ENCODE measurements at regions not wholly inside any gene's neighbourhood (a gene's known extent, or its start where the extent isn't known, plus 50 kb on each side); places are given as distances from the start of the nearest gene placed in this dataset.
A peak's percentile ranks its signal among the peaks of the same experiment; 100 is the strongest.

- Histone ChIP-seq H3K4me3 (no peak overlapping the region), H3K27ac (no peak overlapping the region), H3K4me1 (replicated peaks in 1 of 2) (no peaks in the 10 kb centered on the region)
- no peak for ATAC-seq (replicated peaks in 6 of 8)
- in situ Hi-C loops (cut with MboI; ENCODE audit: low pct_unique_long_range_greater_than_20kb in 2 of 9, low sequenced_read_pairs in 9 of 9, unreplicated experiment in 9 of 9) = no loop called here
- 60 to 100% (median 83%) methylated on average over 1 to 3 of the region's 3 CpGs; no CpG with 5 or more reads in 1 of the 10 experiments for WGBS, 10 experiments
Observed at GRCh38 chr14:63781686-63782085, 53.8 kb upstream of the SGPP1 start.

DNA sequence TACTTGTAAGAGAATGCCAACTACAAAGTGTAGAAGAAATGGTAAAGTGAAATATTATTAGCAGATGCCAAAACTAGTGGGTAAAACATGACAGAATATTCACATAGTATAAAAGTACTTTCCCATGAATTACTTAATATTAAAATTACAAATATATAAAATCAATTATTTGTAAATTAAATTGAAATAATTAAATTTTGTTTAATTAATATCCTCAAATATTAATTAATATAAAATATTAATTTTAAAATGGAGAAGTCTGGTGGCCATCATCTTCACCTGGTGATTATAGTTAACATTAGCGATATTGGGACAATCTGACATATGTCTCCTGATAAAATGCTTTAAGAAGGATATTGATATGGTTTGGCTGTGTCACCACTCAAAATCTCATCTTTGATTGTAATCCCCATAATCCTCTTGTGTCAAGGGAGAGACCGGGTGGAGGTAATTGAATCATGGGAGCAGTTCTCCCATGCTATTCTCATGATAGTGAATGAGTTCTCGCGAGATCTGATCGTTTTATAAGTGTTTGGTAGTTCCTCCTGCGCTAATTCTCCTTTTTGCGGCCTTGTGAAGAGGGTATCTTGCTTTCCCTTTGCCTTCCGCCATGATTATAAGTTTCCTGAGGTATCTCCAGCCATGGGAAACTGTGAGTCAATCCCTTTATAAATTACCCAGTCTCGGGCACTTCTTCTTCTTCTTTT lies 55.0 kb upstream of the SGPP1 start:
- no peak for ATAC-seq (replicated peaks in 6 of 8)
- Histone ChIP-seq H3K4me3 (no peak overlapping the region), H3K4me1 (replicated peaks in 1 of 2) (no peaks in the 10 kb centered on the region), H3K27ac (no peak overlapping the region)
- WGBS, 10 experiments = 80 to 93% (median 86%) methylated on average over 1 to 9 of the region's 9 CpGs
- in situ Hi-C loops (cut with MboI; ENCODE audit: low pct_unique_long_range_greater_than_20kb in 2 of 9, low sequenced_read_pairs in 9 of 9, unreplicated experiment in 9 of 9) = no loop called here

DNA sequence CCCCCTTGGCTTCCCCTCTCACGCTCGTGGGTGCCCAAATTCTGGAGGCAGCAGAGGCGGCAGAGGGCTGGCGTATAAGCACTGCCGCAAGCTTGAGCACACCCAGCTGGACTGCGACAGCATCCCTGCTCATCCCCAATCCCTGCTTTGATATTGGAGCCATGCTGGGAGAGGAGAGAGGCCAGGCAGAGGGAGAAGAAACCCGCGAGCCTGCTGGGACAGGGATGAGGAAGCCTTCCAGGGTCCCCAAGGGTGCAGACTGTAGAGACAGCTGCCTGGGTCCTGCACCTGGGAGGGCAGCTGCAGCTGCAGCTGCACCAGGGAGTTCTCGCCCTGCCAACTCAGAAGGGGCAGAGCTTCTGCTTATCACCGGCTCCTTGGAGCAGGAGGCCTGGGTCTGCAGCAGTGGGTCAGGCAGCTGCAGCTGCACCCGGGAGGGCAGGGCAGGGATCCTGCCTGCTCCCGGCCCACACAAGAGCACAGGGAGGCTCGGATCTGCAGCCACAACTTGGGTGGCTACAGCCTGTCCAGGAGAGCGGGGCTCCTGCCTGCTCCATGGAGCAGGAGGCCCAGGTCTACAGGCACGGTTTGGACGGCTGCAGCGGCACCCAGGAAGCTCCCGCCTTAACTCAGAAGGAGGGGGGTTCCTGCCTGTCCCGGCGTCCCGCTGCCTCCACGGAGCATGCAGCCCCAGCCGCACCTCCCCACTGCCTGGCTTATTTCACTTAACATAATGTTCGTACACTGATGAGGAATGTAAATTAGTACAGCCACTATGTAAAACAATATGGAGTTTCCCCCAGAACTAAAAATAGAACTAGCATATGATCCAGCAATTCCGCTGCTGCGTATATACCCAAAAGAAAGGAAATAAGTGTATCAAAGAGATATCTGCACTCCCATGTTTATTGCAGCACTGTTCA lies 60.4 kb upstream of the SGPP1 start:
- peak in 6 of 8 experiments; percentile 18 to 94 (median 62) for ATAC-seq (replicated peaks in 6 of 8)
- 17 to 90% (median 79%) methylated on average over 1 to 7 of the region's 26 CpGs; no CpG with 5 or more reads in 3 of the 10 experiments for WGBS, 10 experiments
- in situ Hi-C loops (cut with MboI; ENCODE audit: low pct_unique_long_range_greater_than_20kb in 2 of 9, low sequenced_read_pairs in 9 of 9, unreplicated experiment in 9 of 9) = no loop called here
- Histone ChIP-seq H3K4me3 (no peak overlapping the region), H3K27ac (no peak overlapping the region), H3K4me1 (replicated peaks in 1 of 2) (no peaks in the 10 kb centered on the region)

DNA sequence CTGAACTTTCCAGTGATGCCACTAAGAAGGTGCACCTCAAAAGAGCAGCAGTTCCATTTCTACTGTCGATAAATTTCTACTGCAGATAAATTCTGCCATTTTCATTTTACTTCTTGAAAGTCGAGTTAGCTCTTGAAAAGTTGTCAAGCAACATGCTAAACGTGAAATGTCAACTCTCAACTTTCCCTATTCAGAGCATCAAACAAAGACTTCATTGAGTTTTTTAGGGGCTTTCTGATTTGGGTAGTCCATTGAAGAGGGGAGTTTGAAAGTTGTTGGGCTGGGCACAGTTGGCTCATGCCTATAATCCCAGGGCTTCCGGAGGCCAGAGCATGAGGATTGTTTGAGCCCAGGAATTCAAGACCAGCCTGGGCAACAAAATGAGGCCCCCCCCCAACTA lies 59.4 kb upstream of the SYNE2 start:
- in situ Hi-C loops (cut with MboI; ENCODE audit: low pct_unique_long_range_greater_than_20kb in 2 of 9, low sequenced_read_pairs in 9 of 9, unreplicated experiment in 9 of 9) = loop anchor here in 2 of 9 experiments (10.0 kb wide), 1 partner anchor 501 kb away; the partner anchor contains the start of gene ESR2 (in 2 of the 2)
- Histone ChIP-seq H3K4me3 (no peak overlapping the region), H3K27ac (no peak overlapping the region), H3K4me1 (replicated peaks in 1 of 2) (no peaks in the 10 kb centered on the region)
- 30 to 93% (median 68%) methylated on average over 2 to 4 of the region's 4 CpGs; no CpG with 5 or more reads in 2 of the 10 experiments for WGBS, 10 experiments
- ATAC-seq (replicated peaks in 6 of 8) = no peak

GRCh38 chr14:63795532-63795931 lies 57.3 kb upstream of the SYNE2 start:
- Histone ChIP-seq H3K4me3 (no peak overlapping the region), H3K27ac (no peak overlapping the region), H3K4me1 (replicated peaks in 1 of 2) (no peaks in the 10 kb centered on the region)
- in situ Hi-C loops (cut with MboI; ENCODE audit: low pct_unique_long_range_greater_than_20kb in 2 of 9, low sequenced_read_pairs in 9 of 9, unreplicated experiment in 9 of 9) = loop anchor here in 2 of 9 experiments (10.0 kb wide), 1 partner anchor 499 kb away; the partner anchor contains the start of gene ESR2 (in 2 of the 2)
- WGBS, 10 experiments = 8 to 100% (median 50%) methylated on average over 1 to 2 of the region's 2 CpGs; no CpG with 5 or more reads in 3 of the 10 experiments
- no peak for ATAC-seq (replicated peaks in 6 of 8)

- Histone ChIP-seq H3K4me3 (no peak overlapping the region), H3K4me1 (replicated peaks in 1 of 2) (no peaks in the 10 kb centered on the region), H3K27ac (no peak overlapping the region)
- 0 to 100% (median 56%) methylated on average over 1 to 2 of the region's 2 CpGs; no CpG with 5 or more reads in 2 of the 10 experiments for WGBS, 10 experiments
- in situ Hi-C loops (cut with MboI; ENCODE audit: low pct_unique_long_range_greater_than_20kb in 2 of 9, low sequenced_read_pairs in 9 of 9, unreplicated experiment in 9 of 9) = loop anchor here in 2 of 9 experiments (10.0 to 25.0 kb wide), 2 partner anchors 212 to 505 kb away; no protein-coding TSS in a partner anchor
- ATAC-seq (replicated peaks in 6 of 8) = no peak
Observed at GRCh38 chr14:63800083-63800482, 52.7 kb upstream of the SYNE2 start.

GRCh38 chr14:63800651-63801375 lies 52.0 kb upstream of the SYNE2 start:
- Histone ChIP-seq H3K27ac (no peak overlapping the region), H3K4me3 (no peak overlapping the region), H3K4me1 (replicated peaks in 1 of 2) (no peaks in the 10 kb centered on the region)
- ATAC-seq (replicated peaks in 6 of 8) = no peak
- WGBS, 10 experiments = 44 to 100% (median 86%) methylated on average over 1 to 3 of the region's 3 CpGs; no CpG with 5 or more reads in 1 of the 10 experiments
- in situ Hi-C loops (cut with MboI; ENCODE audit: low pct_unique_long_range_greater_than_20kb in 2 of 9, low sequenced_read_pairs in 9 of 9, unreplicated experiment in 9 of 9) = loop anchor here in 2 of 9 experiments (10.0 to 25.0 kb wide), 2 partner anchors 211 to 504 kb away; no protein-coding TSS in a partner anchor
